Activated B cell treated with CpG ODN at 0.5 μM for 24 hours (primary cell): ENCODE measurements at regions not wholly inside any gene's neighbourhood (a gene's known extent, or its start where the extent isn't known, plus 50 kb on each side); places are given as distances from the start of the nearest gene placed in this dataset.

Experiments used
- ATAC-seq: fragments of 200-7000 bp; cut with Tn5 transposase; one replicate; pipeline ENCODE4 v1.10.0; 2021; ENCODE audit warnings: low read depth, mild to moderate bottlenecking, moderate library complexity
- CTCF ChIA-PET: fragments of 350-600 bp; sonication (Branson Sonifier 250); formaldehyde crosslinking; loops from one replicate; lab custom pipeline; 2021; ENCODE audit warnings: antibody characterized with exemption; lab: Charles Lee
- POLR2A ChIA-PET: fragments of 350-600 bp; sonication (Branson Sonifier 250); formaldehyde crosslinking; loops from one replicate; lab custom pipeline; 2021; ENCODE audit warnings: antibody characterized with exemption; lab: Charles Lee
- DNase-seq: peaks from one replicate; pipeline ENCODE4 v3.0.0; 2022
- H3K27ac Mint-ChIP-seq: one replicate; pipeline ENCODE4 v1.8.0; 2020; ENCODE audit warnings: mixed read lengths
- H3K27me3 Mint-ChIP-seq: one replicate; pipeline ENCODE4 v1.8.0; 2021; ENCODE audit warnings: mixed read lengths
- H3K36me3 Mint-ChIP-seq: one replicate; pipeline ENCODE4 v1.8.0; 2021; ENCODE audit warnings: low read depth, mixed read lengths
- H3K4me1 Mint-ChIP-seq: one replicate; pipeline ENCODE4 v1.8.0; 2021; ENCODE audit warnings: mixed read lengths
- H3K4me3 Mint-ChIP-seq: one replicate; pipeline ENCODE4 v1.8.0; 2020; ENCODE audit warnings: mild to moderate bottlenecking, mixed read lengths
- H3K9me3 Mint-ChIP-seq: one replicate; pipeline ENCODE4 v1.8.0; 2020; ENCODE audit warnings: mixed read lengths
- CTCF ChIP-seq: fragments of 200-600 bp; IDR thresholded peaks from one replicate; pipeline ENCODE4 v1.8.0; 2022; ENCODE audit warnings: antibody characterized with exemption, mild to moderate bottlenecking
- intact Hi-C: fragments of 100-400 bp; cut with micrococcal nuclease; formaldehyde crosslinking; loops from one replicate; pipeline ENCODE4 v1.15.1; 2024

- H3K27ac Mint-ChIP-seq, result no peak overlapping the region
- DNase-seq (no peak), ATAC-seq (no peak)
- H3K36me3 Mint-ChIP-seq, result no peaks in the 10 kb centered on the region
- H3K4me1 Mint-ChIP-seq, result no peaks in the 10 kb centered on the region
- no peak for TF ChIP-seq CTCF
- H3K27me3 Mint-ChIP-seq, result no peaks in the 10 kb centered on the region
- CTCF ChIA-PET, result no interaction called here
- intact Hi-C loops, result no loop called here
- POLR2A ChIA-PET, result no interaction called here
- H3K9me3 Mint-ChIP-seq, result peaks cover 3% of the 10 kb centered on the region
- no peak overlapping the region for H3K4me3 Mint-ChIP-seq
Observed at GRCh38 chrX:123036401-123036800, 147.7 kb upstream of the GRIA3 start.

- H3K9me3 Mint-ChIP-seq, result no peaks in the 10 kb centered on the region
- ATAC-seq (no peak), DNase-seq (no peak)
- no peak for TF ChIP-seq CTCF
- ChIA-PET CTCF (no interaction called here), POLR2A (no interaction called here)
- H3K4me3 Mint-ChIP-seq, result no peak overlapping the region
- no peaks in the 10 kb centered on the region for H3K36me3 Mint-ChIP-seq
- intact Hi-C loops, result no loop called here
- H3K4me1 Mint-ChIP-seq, result no peaks in the 10 kb centered on the region
- H3K27ac Mint-ChIP-seq, result no peak overlapping the region
- no peaks in the 10 kb centered on the region for H3K27me3 Mint-ChIP-seq
Observed at GRCh38 chrX:123049071-123049625, 134.9 kb upstream of the GRIA3 start.

- ATAC-seq (no peak), DNase-seq (no peak)
- Mint-ChIP-seq H3K9me3 (no peaks in the 10 kb centered on the region), H3K36me3 (no peaks in the 10 kb centered on the region), H3K4me3 (no peak overlapping the region), H3K27ac (no peak overlapping the region), H3K4me1 (no peaks in the 10 kb centered on the region), H3K27me3 (no peaks in the 10 kb centered on the region)
- no peak for TF ChIP-seq CTCF
- ChIA-PET CTCF (no interaction called here), POLR2A (no interaction called here)
- intact Hi-C loops, result no loop called here
Observed at GRCh38 chrX:123060986-123061385, 123.1 kb upstream of the GRIA3 start.

GRCh38 chrX:123064053-123064452, 120.0 kb upstream of the GRIA3 start:
- no peak for DNase-seq
- no peak for TF ChIP-seq CTCF
- no peaks in the 10 kb centered on the region for H3K27me3 Mint-ChIP-seq
- ChIA-PET POLR2A (no interaction called here), CTCF (no interaction called here)
- no peaks in the 10 kb centered on the region for H3K4me1 Mint-ChIP-seq
- H3K9me3 Mint-ChIP-seq, result no peaks in the 10 kb centered on the region
- no peak overlapping the region for H3K27ac Mint-ChIP-seq
- no peak overlapping the region for H3K4me3 Mint-ChIP-seq
- H3K36me3 Mint-ChIP-seq, result no peaks in the 10 kb centered on the region
- intact Hi-C loops, result no loop called here
- no peak for ATAC-seq

- CTCF ChIA-PET, result no interaction called here
- H3K4me1 Mint-ChIP-seq, result no peaks in the 10 kb centered on the region
- intact Hi-C loops, result no loop called here
- peaks cover 3% of the 10 kb centered on the region for H3K9me3 Mint-ChIP-seq
- ATAC-seq, result no peak
- no peak for TF ChIP-seq CTCF
- H3K27ac Mint-ChIP-seq, result no peak overlapping the region
- no peaks in the 10 kb centered on the region for H3K36me3 Mint-ChIP-seq
- POLR2A ChIA-PET, result no interaction called here
- no peak overlapping the region for H3K4me3 Mint-ChIP-seq
- no peak for DNase-seq
- no peaks in the 10 kb centered on the region for H3K27me3 Mint-ChIP-seq
Observed at GRCh38 chrX:123072686-123073385, 111.2 kb upstream of the GRIA3 start.
